ENCODE measurements at regions not wholly inside any gene's neighbourhood (a gene's known extent, or its start where the extent isn't known, plus 50 kb on each side); places are given as distances from the start of the nearest gene placed in this dataset.

GRCh38 chr5:12133520-12133919 is 229.3 kb upstream of the CTNND2 start:
- TF ChIP-seq CTCF (IDR thresholded peaks at IDR 0.05; ENCODE audit: low read depth, low read length): no peak
- no peak for TF ChIP-seq POLR2A (IDR thresholded peaks at IDR 0.05; ENCODE audit: extremely low read depth, insufficient read length)
- no peak for TF ChIP-seq MYC (IDR thresholded peaks at IDR 0.05; ENCODE audit: low read depth, low read length)
